ENCODE measurements at regions not wholly inside any gene's neighbourhood (a gene's known extent, or its start where the extent isn't known, plus 50 kb on each side); places are given as distances from the start of the nearest gene placed in this dataset.

- TF ChIP-seq SP1 (IDR thresholded peaks at IDR 0.05) = no peak
- no peak for TF ChIP-seq ELF4 (IDR thresholded peaks at IDR 0.05)
- TF ChIP-seq PKNOX1 (IDR thresholded peaks at IDR 0.05) = no peak
- TF ChIP-seq FOXM1 (IDR thresholded peaks at IDR 0.05; ENCODE audit: borderline replicate concordance) = no peak
- TF ChIP-seq NFRKB (IDR thresholded peaks at IDR 0.05) = no peak
- TF ChIP-seq BHLHE40 (IDR thresholded peaks at IDR 0.05; ENCODE audit: borderline replicate concordance) = no peak
These were observed 549.5 kb downstream of the C4orf33 start for GRCh38 chr4:129645461-129645860.

Data from HEK293T (cell line).